ENCODE measurements at regions not wholly inside any gene's neighbourhood (a gene's known extent, or its start where the extent isn't known, plus 50 kb on each side); places are given as distances from the start of the nearest gene placed in this dataset.

- Histone ChIP-seq H3K9me3 (ENCODE audit: control insufficient read depth, insufficient read depth, low read length) (no peaks in the 10 kb centered on the region), H3K36me3 (ENCODE audit: control insufficient read depth, insufficient read depth, low read length) (no peaks in the 10 kb centered on the region), H3K4me1 (ENCODE audit: control insufficient read depth, insufficient read depth, low read length) (no peaks in the 10 kb centered on the region), H3K27ac (ENCODE audit: low read depth, low read length) (no peak overlapping the region), H3K27me3 (ENCODE audit: control insufficient read depth, insufficient read depth, low read length) (no peaks in the 10 kb centered on the region), H3K4me3 (ENCODE audit: low read depth, low read length) (no peak overlapping the region)
- WGBS (ENCODE audit: insufficient coverage), result 87% methylated on average over 2 of the region's 2 CpGs
- no peak for DNase-seq (ENCODE audit: low read depth in 4 of 6, low spot score in 6 of 6)
Measured at GRCh38 chr12:114123108-114123507, 157.0 kb upstream of the RBM19 start.

GRCh38 chr12:114122016-114122415, 155.9 kb upstream of the RBM19 start:
- no peaks in the 10 kb centered on the region for H3K9me3 ChIP-seq (ENCODE audit: control insufficient read depth, insufficient read depth, low read length)
- H3K4me3 ChIP-seq (ENCODE audit: low read depth, low read length), result no peak overlapping the region
- WGBS (ENCODE audit: insufficient coverage), result 63% methylated on average over 2 of the region's 3 CpGs
- H3K27ac ChIP-seq (ENCODE audit: low read depth, low read length), result no peak overlapping the region
- no peaks in the 10 kb centered on the region for H3K27me3 ChIP-seq (ENCODE audit: control insufficient read depth, insufficient read depth, low read length)
- no peaks in the 10 kb centered on the region for H3K36me3 ChIP-seq (ENCODE audit: control insufficient read depth, insufficient read depth, low read length)
- no peaks in the 10 kb centered on the region for H3K4me1 ChIP-seq (ENCODE audit: control insufficient read depth, insufficient read depth, low read length)
- DNase-seq (ENCODE audit: low read depth in 4 of 6, low spot score in 6 of 6), result no peak

GRCh38 chr12:114119316-114119715, 153.2 kb upstream of the RBM19 start:
- Histone ChIP-seq H3K4me3 (ENCODE audit: low read depth, low read length) (no peak overlapping the region), H3K9me3 (ENCODE audit: control insufficient read depth, insufficient read depth, low read length) (peaks cover 2% of the 10 kb centered on the region), H3K27ac (ENCODE audit: low read depth, low read length) (no peak overlapping the region), H3K27me3 (ENCODE audit: control insufficient read depth, insufficient read depth, low read length) (no peaks in the 10 kb centered on the region), H3K4me1 (ENCODE audit: control insufficient read depth, insufficient read depth, low read length) (no peaks in the 10 kb centered on the region), H3K36me3 (ENCODE audit: control insufficient read depth, insufficient read depth, low read length) (no peaks in the 10 kb centered on the region)
- WGBS (ENCODE audit: insufficient coverage), result 83% methylated on average over 1 of the region's 2 CpGs
- DNase-seq (ENCODE audit: low read depth in 4 of 6, low spot score in 6 of 6), result no peak

GRCh38 chr12:114096461-114096860, 130.3 kb upstream of the RBM19 start:
- no peak overlapping the region for H3K27ac ChIP-seq (ENCODE audit: low read depth, low read length)
- peaks cover 6% of the 10 kb centered on the region for H3K27me3 ChIP-seq (ENCODE audit: control insufficient read depth, insufficient read depth, low read length)
- no peaks in the 10 kb centered on the region for H3K4me1 ChIP-seq (ENCODE audit: control insufficient read depth, insufficient read depth, low read length)
- no peaks in the 10 kb centered on the region for H3K36me3 ChIP-seq (ENCODE audit: control insufficient read depth, insufficient read depth, low read length)
- no peaks in the 10 kb centered on the region for H3K9me3 ChIP-seq (ENCODE audit: control insufficient read depth, insufficient read depth, low read length)
- 92% methylated on average over 1 of the region's 1 CpG for WGBS (ENCODE audit: insufficient coverage)
- no peak overlapping the region for H3K4me3 ChIP-seq (ENCODE audit: low read depth, low read length)
- no peak for DNase-seq (ENCODE audit: low read depth in 4 of 6, low spot score in 6 of 6)

GRCh38 chr12:114093520-114093919, 127.4 kb upstream of the RBM19 start:
- no peaks in the 10 kb centered on the region for H3K9me3 ChIP-seq (ENCODE audit: control insufficient read depth, insufficient read depth, low read length)
- H3K4me3 ChIP-seq (ENCODE audit: low read depth, low read length), result no peak overlapping the region
- WGBS (ENCODE audit: insufficient coverage), result 48% methylated on average over 2 of the region's 3 CpGs
- H3K27ac ChIP-seq (ENCODE audit: low read depth, low read length), result no peak overlapping the region
- peaks cover 6% of the 10 kb centered on the region for H3K27me3 ChIP-seq (ENCODE audit: control insufficient read depth, insufficient read depth, low read length)
- no peak for DNase-seq (ENCODE audit: low read depth in 4 of 6, low spot score in 6 of 6)
- H3K4me1 ChIP-seq (ENCODE audit: control insufficient read depth, insufficient read depth, low read length), result no peaks in the 10 kb centered on the region
- no peaks in the 10 kb centered on the region for H3K36me3 ChIP-seq (ENCODE audit: control insufficient read depth, insufficient read depth, low read length)

- 60% methylated on average over 1 of the region's 2 CpGs for whole genome bisulfite sequencing (ENCODE audit: insufficient coverage)
- DNase-seq (ENCODE audit: low read depth in 4 of 6, low spot score in 6 of 6), result no peak
- H3K4me3 ChIP-seq (ENCODE audit: low read depth, low read length), result no peak overlapping the region
- peaks cover 4% of the 10 kb centered on the region for H3K27me3 ChIP-seq (ENCODE audit: control insufficient read depth, insufficient read depth, low read length)
- no peak overlapping the region for H3K27ac ChIP-seq (ENCODE audit: low read depth, low read length)
- H3K9me3 ChIP-seq (ENCODE audit: control insufficient read depth, insufficient read depth, low read length), result no peaks in the 10 kb centered on the region
- H3K36me3 ChIP-seq (ENCODE audit: control insufficient read depth, insufficient read depth, low read length), result no peaks in the 10 kb centered on the region
- no peaks in the 10 kb centered on the region for H3K4me1 ChIP-seq (ENCODE audit: control insufficient read depth, insufficient read depth, low read length)
Measured at GRCh38 chr12:114092981-114093380, 126.9 kb upstream of the RBM19 start.

GRCh38 chr12:114090211-114090610, 124.1 kb upstream of the RBM19 start:
- no peaks in the 10 kb centered on the region for H3K36me3 ChIP-seq (ENCODE audit: control insufficient read depth, insufficient read depth, low read length)
- no peak overlapping the region for H3K27ac ChIP-seq (ENCODE audit: low read depth, low read length)
- no peaks in the 10 kb centered on the region for H3K27me3 ChIP-seq (ENCODE audit: control insufficient read depth, insufficient read depth, low read length)
- H3K9me3 ChIP-seq (ENCODE audit: control insufficient read depth, insufficient read depth, low read length), result no peaks in the 10 kb centered on the region
- H3K4me3 ChIP-seq (ENCODE audit: low read depth, low read length), result no peak overlapping the region
- no peak for DNase-seq (ENCODE audit: low read depth in 4 of 6, low spot score in 6 of 6)
- H3K4me1 ChIP-seq (ENCODE audit: control insufficient read depth, insufficient read depth, low read length), result no peaks in the 10 kb centered on the region
- 60% methylated on average over 4 of the region's 5 CpGs for WGBS (ENCODE audit: insufficient coverage)

GRCh38 chr12:114073076-114073475, 107.0 kb upstream of the RBM19 start:
- Histone ChIP-seq H3K27me3 (ENCODE audit: control insufficient read depth, insufficient read depth, low read length) (peaks cover 4% of the 10 kb centered on the region), H3K27ac (ENCODE audit: low read depth, low read length) (no peak overlapping the region), H3K4me1 (ENCODE audit: control insufficient read depth, insufficient read depth, low read length) (no peaks in the 10 kb centered on the region), H3K36me3 (ENCODE audit: control insufficient read depth, insufficient read depth, low read length) (no peaks in the 10 kb centered on the region), H3K4me3 (ENCODE audit: low read depth, low read length) (no peak overlapping the region), H3K9me3 (ENCODE audit: control insufficient read depth, insufficient read depth, low read length) (no peaks in the 10 kb centered on the region)
- no peak for DNase-seq (ENCODE audit: low read depth in 4 of 6, low spot score in 6 of 6)
- no CpG with 5 or more reads among the region's 3 CpGs for WGBS (ENCODE audit: insufficient coverage)

GRCh38 chr12:114069507-114069906, 103.4 kb upstream of the RBM19 start:
- H3K27me3 ChIP-seq (ENCODE audit: control insufficient read depth, insufficient read depth, low read length), result peaks cover 2% of the 10 kb centered on the region
- WGBS (ENCODE audit: insufficient coverage), result no CpG with 5 or more reads among the region's 2 CpGs
- no peaks in the 10 kb centered on the region for H3K4me1 ChIP-seq (ENCODE audit: control insufficient read depth, insufficient read depth, low read length)
- no peaks in the 10 kb centered on the region for H3K36me3 ChIP-seq (ENCODE audit: control insufficient read depth, insufficient read depth, low read length)
- no peak overlapping the region for H3K4me3 ChIP-seq (ENCODE audit: low read depth, low read length)
- DNase-seq (ENCODE audit: low read depth in 4 of 6, low spot score in 6 of 6), result no peak
- no peaks in the 10 kb centered on the region for H3K9me3 ChIP-seq (ENCODE audit: control insufficient read depth, insufficient read depth, low read length)
- no peak overlapping the region for H3K27ac ChIP-seq (ENCODE audit: low read depth, low read length)

GRCh38 chr12:114064497-114064896, 98.4 kb upstream of the RBM19 start:
- Histone ChIP-seq H3K27me3 (ENCODE audit: control insufficient read depth, insufficient read depth, low read length) (no peaks in the 10 kb centered on the region), H3K9me3 (ENCODE audit: control insufficient read depth, insufficient read depth, low read length) (no peaks in the 10 kb centered on the region), H3K4me3 (ENCODE audit: low read depth, low read length) (no peak overlapping the region), H3K4me1 (ENCODE audit: control insufficient read depth, insufficient read depth, low read length) (no peaks in the 10 kb centered on the region), H3K36me3 (ENCODE audit: control insufficient read depth, insufficient read depth, low read length) (no peaks in the 10 kb centered on the region), H3K27ac (ENCODE audit: low read depth, low read length) (no peak overlapping the region)
- DNase-seq (ENCODE audit: low read depth in 4 of 6, low spot score in 6 of 6), result no peak
- 89% methylated on average over 4 of the region's 4 CpGs for WGBS (ENCODE audit: insufficient coverage)
